Smooth muscle cell (in vitro differentiated cells): ENCODE measurements at regions not wholly inside any gene's neighbourhood (a gene's known extent, or its start where the extent isn't known, plus 50 kb on each side); places are given as distances from the start of the nearest gene placed in this dataset.

Source experiments
- DNase-seq: peaks from one replicate; lab custom pipeline; 2025; ENCODE audit not compliant: unreplicated experiment; lab: John Stamatoyannopoulos, UW
- H2AFZ ChIP-seq: fragments of 200-600 bp; sonication (generic); 2 replicates; pipeline ENCODE4 v1.6.0; 2016; ENCODE audit warnings: antibody characterized with exemption, low read depth, mild to moderate bottlenecking
- H3F3A ChIP-seq: fragments of 200-600 bp; sonication (generic); 2 replicates; pipeline ENCODE4 v1.6.0; 2017; ENCODE audit warnings: antibody characterized with exemption, low read depth
- H3K27ac ChIP-seq: fragments of 200-600 bp; sonication (generic); 2 replicates; pipeline ENCODE4 v1.5.1; 2016; ENCODE audit warnings: low read depth, mild to moderate bottlenecking
- H3K27me3 ChIP-seq: fragments of 200-600 bp; sonication (generic); 2 replicates; pipeline ENCODE4 v1.6.1; 2016; ENCODE audit warnings: low read depth, mild to moderate bottlenecking
- H3K36me3 ChIP-seq: fragments of 200-600 bp; sonication (generic); 2 replicates; pipeline ENCODE4 v1.5.1; 2016; ENCODE audit warnings: low read depth
- H3K4me1 ChIP-seq: fragments of 200-600 bp; sonication (generic); 2 replicates; pipeline ENCODE4 v1.5.1; 2016; ENCODE audit warnings: low read depth
- H3K4me2 ChIP-seq: fragments of 200-600 bp; sonication (generic); 2 replicates; pipeline ENCODE4 v1.6.0; 2016; ENCODE audit warnings: mild to moderate bottlenecking
- H3K4me3 ChIP-seq: fragments of 200-600 bp; sonication (generic); 2 replicates; pipeline ENCODE4 v1.5.1; 2016; ENCODE audit warnings: mild to moderate bottlenecking
- H3K79me2 ChIP-seq: fragments of 200-600 bp; sonication (generic); 2 replicates; pipeline ENCODE4 v1.6.0; 2016; ENCODE audit warnings: low read depth, mild to moderate bottlenecking
- H3K9ac ChIP-seq: fragments of 200-600 bp; sonication (generic); 2 replicates; pipeline ENCODE4 v1.6.0; 2016; ENCODE audit warnings: low read depth
- H3K9me3 ChIP-seq: fragments of 200-600 bp; sonication (generic); replicated peaks from 2 replicates; pipeline ENCODE4 v1.5.1; 2016; ENCODE audit warnings: low read depth
- H4K20me1 ChIP-seq: fragments of 200-600 bp; sonication (generic); 2 replicates; pipeline ENCODE4 v1.6.0; 2016; ENCODE audit warnings: low read depth
- WGBS: methylation state at CpG from one replicate; pipeline ENCODE4 v1.1.7; 2016; ENCODE audit warnings: low lambda C conversion rate; 5-methylcytosine and 5-hydroxymethylcytosine counted together
- TF ChIP-seq, protein P1 (sequence below): fragments of 200-600 bp; sonication (generic); IDR thresholded peaks from 2 replicates; pipeline ENCODE4 v1.5.1; 2017; ENCODE audit warnings: borderline replicate concordance, mild to moderate bottlenecking, antibody characterized with exemption; ENCODE audit not compliant: insufficient read depth, poor library complexity, severe bottlenecking

DNA sequence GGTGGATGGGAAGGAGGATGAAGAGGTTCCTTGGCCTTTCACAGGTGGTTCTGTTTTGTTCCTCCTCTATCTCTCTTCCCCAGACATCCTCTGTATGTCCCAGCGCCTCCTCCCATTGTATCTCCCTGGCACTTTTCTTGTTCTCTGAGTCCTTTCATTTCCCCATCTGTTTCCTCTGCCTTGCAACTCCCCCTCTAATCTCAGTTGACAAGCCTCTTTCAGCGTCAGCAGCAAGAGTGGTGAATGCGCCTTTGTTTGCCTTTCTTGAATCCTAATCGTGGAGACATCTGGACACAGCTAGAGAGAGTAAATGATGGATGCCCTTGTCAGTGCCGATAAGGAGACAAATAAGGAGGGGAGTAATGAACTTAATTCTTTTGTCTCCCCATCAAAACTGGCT is 167.0 kb downstream of the NDUFA10 start:
- Histone ChIP-seq H2AFZ (no peak overlapping the region), H3K9ac (no peak overlapping the region), H4K20me1 (no peaks in the 10 kb centered on the region), H3K79me2 (no peaks in the 10 kb centered on the region), H3K36me3 (no peaks in the 10 kb centered on the region), H3K4me1 (no peaks in the 10 kb centered on the region), H3F3A (no peaks in the 10 kb centered on the region), H3K4me3 (no peak overlapping the region), H3K27me3 (no peaks in the 10 kb centered on the region), H3K9me3 (no peaks in the 10 kb centered on the region), H3K4me2 (no peak overlapping the region), H3K27ac (no peak overlapping the region)
- WGBS: 82% methylated on average over 5 of the region's 5 CpGs
- DNase-seq: no peak
- TF ChIP-seq, protein P1, sequence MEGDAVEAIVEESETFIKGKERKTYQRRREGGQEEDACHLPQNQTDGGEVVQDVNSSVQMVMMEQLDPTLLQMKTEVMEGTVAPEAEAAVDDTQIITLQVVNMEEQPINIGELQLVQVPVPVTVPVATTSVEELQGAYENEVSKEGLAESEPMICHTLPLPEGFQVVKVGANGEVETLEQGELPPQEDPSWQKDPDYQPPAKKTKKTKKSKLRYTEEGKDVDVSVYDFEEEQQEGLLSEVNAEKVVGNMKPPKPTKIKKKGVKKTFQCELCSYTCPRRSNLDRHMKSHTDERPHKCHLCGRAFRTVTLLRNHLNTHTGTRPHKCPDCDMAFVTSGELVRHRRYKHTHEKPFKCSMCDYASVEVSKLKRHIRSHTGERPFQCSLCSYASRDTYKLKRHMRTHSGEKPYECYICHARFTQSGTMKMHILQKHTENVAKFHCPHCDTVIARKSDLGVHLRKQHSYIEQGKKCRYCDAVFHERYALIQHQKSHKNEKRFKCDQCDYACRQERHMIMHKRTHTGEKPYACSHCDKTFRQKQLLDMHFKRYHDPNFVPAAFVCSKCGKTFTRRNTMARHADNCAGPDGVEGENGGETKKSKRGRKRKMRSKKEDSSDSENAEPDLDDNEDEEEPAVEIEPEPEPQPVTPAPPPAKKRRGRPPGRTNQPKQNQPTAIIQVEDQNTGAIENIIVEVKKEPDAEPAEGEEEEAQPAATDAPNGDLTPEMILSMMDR: no peak

DNA sequence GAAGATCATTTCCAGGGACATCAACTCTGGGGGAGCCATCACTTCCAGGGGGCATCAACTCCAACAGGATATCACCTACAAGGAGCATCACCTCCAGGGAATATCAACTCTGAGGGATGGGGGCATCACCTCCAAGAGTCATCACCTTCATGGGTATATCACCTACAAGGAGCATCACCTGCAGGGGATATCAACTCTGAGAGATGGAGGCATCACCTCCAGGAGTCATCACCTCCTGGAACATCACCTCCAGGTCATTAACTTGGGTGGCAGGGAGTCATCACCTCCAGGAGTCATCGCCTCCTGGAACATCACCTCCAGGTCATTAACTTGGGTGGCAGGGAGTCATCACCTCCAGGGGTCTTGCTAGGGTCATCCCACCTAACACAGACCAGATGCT is 167.6 kb downstream of the NDUFA10 start:
- Histone ChIP-seq H2AFZ (no peak overlapping the region), H3K4me3 (no peak overlapping the region), H3K9me3 (no peaks in the 10 kb centered on the region), H3K9ac (no peak overlapping the region), H3F3A (no peaks in the 10 kb centered on the region), H3K79me2 (no peaks in the 10 kb centered on the region), H3K27ac (no peak overlapping the region), H3K4me2 (no peak overlapping the region), H4K20me1 (no peaks in the 10 kb centered on the region), H3K36me3 (no peaks in the 10 kb centered on the region), H3K27me3 (no peaks in the 10 kb centered on the region), H3K4me1 (no peaks in the 10 kb centered on the region)
- DNase-seq: no peak
- TF ChIP-seq, protein P1: no peak
- 100% methylated on average over 1 of the region's 1 CpG for WGBS

GRCh38 chr2:239856620-239857285 is 168.4 kb downstream of the NDUFA10 start:
- H3K79me2 ChIP-seq: no peaks in the 10 kb centered on the region
- H3K36me3 ChIP-seq: no peaks in the 10 kb centered on the region
- no peak for DNase-seq
- no peak overlapping the region for H2AFZ ChIP-seq
- 93% methylated on average over 8 of the region's 8 CpGs for WGBS
- H3K9ac ChIP-seq: no peak overlapping the region
- H3K4me1 ChIP-seq: no peaks in the 10 kb centered on the region
- no peak overlapping the region for H3K4me3 ChIP-seq
- no peaks in the 10 kb centered on the region for H4K20me1 ChIP-seq
- no peaks in the 10 kb centered on the region for H3K27me3 ChIP-seq
- H3K9me3 ChIP-seq: no peaks in the 10 kb centered on the region
- H3K27ac ChIP-seq: no peak overlapping the region
- no peaks in the 10 kb centered on the region for H3F3A ChIP-seq
- no peak overlapping the region for H3K4me2 ChIP-seq
- TF ChIP-seq, protein P1: no peak

DNA sequence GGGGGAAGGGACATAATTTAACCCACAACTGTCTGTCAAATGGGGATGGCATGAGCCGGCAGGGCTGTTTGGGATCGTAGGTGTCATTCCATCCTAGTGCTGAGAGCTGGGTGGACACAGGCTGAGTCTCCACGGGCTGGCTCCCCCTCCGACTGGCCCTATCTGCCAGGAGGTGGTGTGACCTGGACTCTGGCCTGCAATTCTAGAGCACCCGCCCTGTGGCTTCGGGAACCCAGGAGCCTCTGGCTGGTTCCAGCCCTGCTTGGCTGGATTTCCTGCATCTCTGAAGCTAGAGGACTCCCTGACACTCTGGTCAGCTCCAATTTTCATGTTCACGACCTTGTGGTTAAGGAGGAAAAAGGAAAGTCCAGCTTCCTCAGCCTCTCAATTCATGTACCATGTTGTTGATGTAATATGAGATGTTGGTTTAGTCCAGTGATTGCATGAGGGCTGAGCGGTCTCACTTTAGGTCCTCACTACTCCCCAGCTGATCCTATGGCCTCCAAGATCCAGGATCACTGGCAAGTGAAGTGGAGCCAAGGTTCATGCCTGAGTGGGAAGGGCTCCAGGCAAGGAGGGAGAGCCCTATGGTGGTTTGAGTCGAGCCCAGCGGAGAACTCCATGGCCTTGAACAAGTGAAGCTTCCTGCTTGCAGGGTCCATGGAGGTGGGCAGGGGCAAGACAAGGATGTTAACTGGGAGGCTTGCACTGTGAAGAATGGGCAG is 169.1 kb downstream of the NDUFA10 start:
- H3K4me2 ChIP-seq: no peak overlapping the region
- H4K20me1 ChIP-seq: no peaks in the 10 kb centered on the region
- no peaks in the 10 kb centered on the region for H3K36me3 ChIP-seq
- no peaks in the 10 kb centered on the region for H3K79me2 ChIP-seq
- H3K4me3 ChIP-seq: no peak overlapping the region
- 90% methylated on average over 10 of the region's 10 CpGs for WGBS
- no peaks in the 10 kb centered on the region for H3K4me1 ChIP-seq
- H3F3A ChIP-seq: no peaks in the 10 kb centered on the region
- H3K9ac ChIP-seq: no peak overlapping the region
- no peaks in the 10 kb centered on the region for H3K27me3 ChIP-seq
- H3K27ac ChIP-seq: no peak overlapping the region
- DNase-seq: no peak
- no peaks in the 10 kb centered on the region for H3K9me3 ChIP-seq
- no peak overlapping the region for H2AFZ ChIP-seq
- TF ChIP-seq, protein P1: no peak
